ENCODE measurements at regions not wholly inside any gene's neighbourhood (a gene's known extent, or its start where the extent isn't known, plus 50 kb on each side); places are given as distances from the start of the nearest gene placed in this dataset.

DNA sequence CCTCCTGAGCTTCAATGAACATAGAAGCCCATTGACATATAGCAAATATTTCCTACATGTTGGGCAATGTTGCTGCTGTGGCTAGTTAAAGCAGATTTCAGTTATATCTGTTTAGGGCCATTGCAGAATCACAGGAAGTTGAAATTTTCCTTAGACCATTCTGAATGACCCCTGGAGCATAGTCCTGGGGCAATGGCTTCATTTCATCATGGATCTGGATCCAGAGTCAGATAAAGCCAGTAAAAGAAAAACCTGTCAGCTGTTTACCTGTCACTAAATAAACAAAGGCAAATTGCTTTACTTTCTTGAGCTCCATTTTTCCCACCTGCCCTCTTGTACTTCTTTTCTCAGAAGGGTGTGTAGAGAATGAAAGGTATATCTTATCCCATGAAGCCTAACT is 494.0 kb upstream of the MAP3K7 start:
- H3F3A ChIP-seq (ENCODE audit: low read length, unreplicated experiment) = no peaks in the 10 kb centered on the region
- no peaks in the 10 kb centered on the region for H3K79me2 ChIP-seq (ENCODE audit: low read length)
- H3K4me3 ChIP-seq (ENCODE audit: low read length) = no peak overlapping the region
- ATAC-seq (no peak), DNase-seq (no peak)
- TF ChIP-seq, protein P1, sequence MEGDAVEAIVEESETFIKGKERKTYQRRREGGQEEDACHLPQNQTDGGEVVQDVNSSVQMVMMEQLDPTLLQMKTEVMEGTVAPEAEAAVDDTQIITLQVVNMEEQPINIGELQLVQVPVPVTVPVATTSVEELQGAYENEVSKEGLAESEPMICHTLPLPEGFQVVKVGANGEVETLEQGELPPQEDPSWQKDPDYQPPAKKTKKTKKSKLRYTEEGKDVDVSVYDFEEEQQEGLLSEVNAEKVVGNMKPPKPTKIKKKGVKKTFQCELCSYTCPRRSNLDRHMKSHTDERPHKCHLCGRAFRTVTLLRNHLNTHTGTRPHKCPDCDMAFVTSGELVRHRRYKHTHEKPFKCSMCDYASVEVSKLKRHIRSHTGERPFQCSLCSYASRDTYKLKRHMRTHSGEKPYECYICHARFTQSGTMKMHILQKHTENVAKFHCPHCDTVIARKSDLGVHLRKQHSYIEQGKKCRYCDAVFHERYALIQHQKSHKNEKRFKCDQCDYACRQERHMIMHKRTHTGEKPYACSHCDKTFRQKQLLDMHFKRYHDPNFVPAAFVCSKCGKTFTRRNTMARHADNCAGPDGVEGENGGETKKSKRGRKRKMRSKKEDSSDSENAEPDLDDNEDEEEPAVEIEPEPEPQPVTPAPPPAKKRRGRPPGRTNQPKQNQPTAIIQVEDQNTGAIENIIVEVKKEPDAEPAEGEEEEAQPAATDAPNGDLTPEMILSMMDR (conservative IDR thresholded peaks at IDR 0.05; ENCODE audit: low read depth, low read length) = no peak
- TF ChIP-seq EZH2phosphoT487 (IDR thresholded peaks at IDR 0.05; ENCODE audit: borderline replicate concordance, low read length) (no peak), EZH2 (IDR thresholded peaks at IDR 0.05; ENCODE audit: low read length, unreplicated experiment) (no peak)
- no peak overlapping the region for H2AFZ ChIP-seq (ENCODE audit: low read length)
- no peaks in the 10 kb centered on the region for H3K27me3 ChIP-seq (ENCODE audit: low read length)
- no peaks in the 10 kb centered on the region for H3K4me1 ChIP-seq (ENCODE audit: insufficient read depth, low read length)
- no peaks in the 10 kb centered on the region for H3K9me2 ChIP-seq (replicated peaks; ENCODE audit: low read length)
- H3K27ac ChIP-seq (ENCODE audit: low read length) = no peak overlapping the region
- BruUV-seq (replicated peaks) = no TSS peak
- H3K36me3 ChIP-seq (ENCODE audit: low read depth, low read length) = no peaks in the 10 kb centered on the region
- CTCF ChIA-PET = interaction anchor here (0.6 to 0.9 kb wide), 2 partner anchors 95 to 245 kb away, joined by 3 read pairs; no protein-coding TSS in a partner anchor
- H4K20me1 ChIP-seq (ENCODE audit: low read length) = no peaks in the 10 kb centered on the region
- H3K4me2 ChIP-seq (ENCODE audit: low read length) = no peak overlapping the region
- H3K9me3 ChIP-seq (ENCODE audit: low read length) = no peaks in the 10 kb centered on the region
- POLR2A ChIA-PET (ENCODE audit: unreplicated experiment) = interaction anchor here (0.7 kb wide), 1 partner anchor 236 kb away, joined by 3 read pairs; no protein-coding TSS in a partner anchor
- H3K9ac ChIP-seq (ENCODE audit: low read length) = no peak overlapping the region
- intact Hi-C loops (cut with micrococcal nuclease) = loop anchor here (5.0 kb wide), 2 partner anchors 196 to 1696 kb away; no protein-coding TSS in a partner anchor

GRCh38 chr6:91079969-91080368 is 493.1 kb upstream of the MAP3K7 start:
- Histone ChIP-seq H4K20me1 (ENCODE audit: low read length) (no peaks in the 10 kb centered on the region), H2AFZ (ENCODE audit: low read length) (no peak overlapping the region), H3K27me3 (ENCODE audit: low read length) (no peaks in the 10 kb centered on the region), H3K4me1 (ENCODE audit: insufficient read depth, low read length) (no peaks in the 10 kb centered on the region), H3K4me2 (ENCODE audit: low read length) (no peak overlapping the region), H3K4me3 (ENCODE audit: low read length) (no peak overlapping the region), H3K9ac (ENCODE audit: low read length) (no peak overlapping the region), H3K36me3 (ENCODE audit: low read depth, low read length) (no peaks in the 10 kb centered on the region), H3K27ac (ENCODE audit: low read length) (no peak overlapping the region), H3K9me3 (ENCODE audit: low read length) (no peaks in the 10 kb centered on the region), H3F3A (ENCODE audit: low read length, unreplicated experiment) (no peaks in the 10 kb centered on the region), H3K9me2 (replicated peaks; ENCODE audit: low read length) (no peaks in the 10 kb centered on the region), H3K79me2 (ENCODE audit: low read length) (no peaks in the 10 kb centered on the region)
- ChIA-PET POLR2A (ENCODE audit: unreplicated experiment) (interaction anchor here (0.6 kb wide), 1 partner anchor 128 kb away, joined by 3 read pairs; no protein-coding TSS in a partner anchor), CTCF (no interaction called here)
- intact Hi-C loops (cut with micrococcal nuclease) = loop anchor here (5.0 kb wide), 2 partner anchors 197 to 1697 kb away; no protein-coding TSS in a partner anchor
- no peak for ATAC-seq
- TF ChIP-seq, protein P1 (conservative IDR thresholded peaks at IDR 0.05; ENCODE audit: low read depth, low read length) = no peak
- TF ChIP-seq EZH2 (IDR thresholded peaks at IDR 0.05; ENCODE audit: low read length, unreplicated experiment) (no peak), EZH2phosphoT487 (IDR thresholded peaks at IDR 0.05; ENCODE audit: borderline replicate concordance, low read length) (no peak)
- no peak for DNase-seq
- BruUV-seq (replicated peaks) = no TSS peak

GRCh38 chr6:91075244-91075976 is 488.5 kb upstream of the MAP3K7 start:
- no peak overlapping the region for H3K9ac ChIP-seq (ENCODE audit: low read length)
- H3K27ac ChIP-seq (ENCODE audit: low read length) = no peak overlapping the region
- no peaks in the 10 kb centered on the region for H3K79me2 ChIP-seq (ENCODE audit: low read length)
- BruUV-seq (replicated peaks) = no TSS peak
- ChIA-PET POLR2A (ENCODE audit: unreplicated experiment) (no interaction called here), CTCF (no interaction called here)
- H4K20me1 ChIP-seq (ENCODE audit: low read length) = no peaks in the 10 kb centered on the region
- no peaks in the 10 kb centered on the region for H3K27me3 ChIP-seq (ENCODE audit: low read length)
- H3F3A ChIP-seq (ENCODE audit: low read length, unreplicated experiment) = no peaks in the 10 kb centered on the region
- H2AFZ ChIP-seq (ENCODE audit: low read length) = no peak overlapping the region
- intact Hi-C loops (cut with micrococcal nuclease) = no loop called here
- ATAC-seq = no peak
- TF ChIP-seq, protein P1 (conservative IDR thresholded peaks at IDR 0.05; ENCODE audit: low read depth, low read length) = no peak
- TF ChIP-seq EZH2phosphoT487 (IDR thresholded peaks at IDR 0.05; ENCODE audit: borderline replicate concordance, low read length) = no peak
- no peak for TF ChIP-seq EZH2 (IDR thresholded peaks at IDR 0.05; ENCODE audit: low read length, unreplicated experiment)
- H3K4me1 ChIP-seq (ENCODE audit: insufficient read depth, low read length) = no peaks in the 10 kb centered on the region
- H3K9me3 ChIP-seq (ENCODE audit: low read length) = no peaks in the 10 kb centered on the region
- no peak overlapping the region for H3K4me2 ChIP-seq (ENCODE audit: low read length)
- no peaks in the 10 kb centered on the region for H3K36me3 ChIP-seq (ENCODE audit: low read depth, low read length)
- DNase-seq = no peak
- H3K4me3 ChIP-seq (ENCODE audit: low read length) = no peak overlapping the region
- H3K9me2 ChIP-seq (replicated peaks; ENCODE audit: low read length) = no peaks in the 10 kb centered on the region

Data from PC-3 (cell line).